ENCODE measurements at regions not wholly inside any gene's neighbourhood (a gene's known extent, or its start where the extent isn't known, plus 50 kb on each side); places are given as distances from the start of the nearest gene placed in this dataset.

- TF ChIP-seq CTCF (conservative IDR thresholded peaks at IDR 0.05; ENCODE audit: low read length) = no peak
- TF ChIP-seq EZH2phosphoT487 (IDR thresholded peaks at IDR 0.05; ENCODE audit: borderline replicate concordance, low read depth, low read length) = no peak
Observed at GRCh38 chr4:156100651-156101050, 147.0 kb upstream of the CTSO start.

Data from OCI-LY7 (cell line).